GM23338 (cell line): ENCODE measurements at regions not wholly inside any gene's neighbourhood (a gene's known extent, or its start where the extent isn't known, plus 50 kb on each side); places are given as distances from the start of the nearest gene placed in this dataset.

ENCODE experiments used
- ATAC-seq: fragments of 200-7000 bp; cut with Tn5 transposase; 3 replicates; pipeline ENCODE4 v1.9.1; 2020
- DNase-seq: peaks from one replicate; pipeline ENCODE4 v3.0.0-alpha.2; 2015; ENCODE audit warnings: low spot score
- H2AFZ ChIP-seq: fragments of 200-600 bp; sonication (generic); 2 replicates; pipeline ENCODE4 v1.8.0; 2016; ENCODE audit warnings: antibody characterized with exemption, mild to moderate bottlenecking, moderate library complexity
- H3F3A ChIP-seq: fragments of 200-600 bp; sonication (generic); replicated peaks from 2 replicates; pipeline ENCODE4 v1.8.0; 2017; ENCODE audit warnings: antibody characterized with exemption, mixed run types, low read depth
- H3K27ac ChIP-seq: fragments of 200-600 bp; sonication (generic); 2 replicates; pipeline ENCODE4 v1.6.1; 2016; ENCODE audit warnings: low read depth
- H3K27me3 ChIP-seq: fragments of 200-600 bp; sonication (generic); 2 replicates; pipeline ENCODE4 v1.8.0; 2016; ENCODE audit warnings: mild to moderate bottlenecking, mixed run types, moderate library complexity; ENCODE audit not compliant: insufficient read depth
- H3K36me3 ChIP-seq: fragments of 200-600 bp; sonication (generic); 2 replicates; pipeline ENCODE4 v1.8.0; 2016; ENCODE audit warnings: mild to moderate bottlenecking; ENCODE audit not compliant: insufficient read depth
- H3K4me1 ChIP-seq: fragments of 200-600 bp; sonication (generic); 2 replicates; pipeline ENCODE4 v1.8.0; 2016; ENCODE audit warnings: mild to moderate bottlenecking, moderate library complexity; ENCODE audit not compliant: insufficient read depth
- H3K4me2 ChIP-seq: fragments of 200-600 bp; sonication (generic); 2 replicates; pipeline ENCODE4 v1.7.1; 2017; ENCODE audit warnings: mixed run types
- H3K4me3 ChIP-seq: fragments of 200-600 bp; sonication (generic); 2 replicates; pipeline ENCODE4 v1.6.1; 2016; ENCODE audit warnings: mixed run types
- H3K79me2 ChIP-seq: fragments of 200-600 bp; sonication (generic); replicated peaks from 2 replicates; pipeline ENCODE4 v1.8.0; 2017; ENCODE audit warnings: mild to moderate bottlenecking; ENCODE audit not compliant: insufficient read depth
- H3K9me2 ChIP-seq: fragments of 200-600 bp; sonication (generic); 2 replicates; pipeline ENCODE4 v1.8.0; 2017; ENCODE audit not compliant: insufficient read depth
- H4K20me1 ChIP-seq: fragments of 200-600 bp; sonication (generic); replicated peaks from 2 replicates; pipeline ENCODE4 v1.8.0; 2017; ENCODE audit warnings: mild to moderate bottlenecking; ENCODE audit not compliant: insufficient read depth
- H3K27ac Mint-ChIP-seq: 2 replicates; pipeline ENCODE4 v1.8.0; 2020; ENCODE audit warnings: inconsistent platforms, mild to moderate bottlenecking, moderate library complexity, mixed read lengths
- H3K27me3 Mint-ChIP-seq: 3 replicates; pipeline ENCODE4 v1.8.0; 2022; ENCODE audit warnings: low read depth, mild to moderate bottlenecking, moderate library complexity, mixed read lengths, inconsistent platforms; ENCODE audit not compliant: insufficient read depth, poor library complexity
- H3K36me3 Mint-ChIP-seq: 3 replicates; pipeline ENCODE4 v1.8.0; 2021; ENCODE audit warnings: low read depth, mild to moderate bottlenecking, inconsistent platforms, moderate library complexity, mixed read lengths
- H3K4me1 Mint-ChIP-seq: 3 replicates; pipeline ENCODE4 v1.8.0; 2020; ENCODE audit warnings: mild to moderate bottlenecking, inconsistent platforms, mixed read lengths
- H3K4me3 Mint-ChIP-seq: 3 replicates; pipeline ENCODE4 v1.8.0; 2021; ENCODE audit warnings: moderate library complexity, mild to moderate bottlenecking, inconsistent platforms, mixed read lengths
- H3K9me3 Mint-ChIP-seq: 3 replicates; pipeline ENCODE4 v1.8.0; 2020; ENCODE audit warnings: moderate library complexity, mild to moderate bottlenecking, inconsistent platforms, mixed read lengths
- CREB1 ChIP-seq: fragments of 250-450 bp; sonication (Bioruptor Pico); IDR thresholded peaks from 2 replicates; pipeline ENCODE4 v1.5.0; 2020; ENCODE audit warnings: low read depth, mild to moderate bottlenecking, moderate library complexity
- POLR2AphosphoS5 ChIP-seq: IDR thresholded peaks from 2 replicates; pipeline ENCODE4 v1.6.1; 2016; ENCODE audit warnings: antibody characterized with exemption, low read depth
- ZNF462 ChIP-seq: fragments of 250-450 bp; sonication (Bioruptor Pico); IDR thresholded peaks from 2 replicates; pipeline ENCODE4 v1.5.0; 2020; ENCODE audit warnings: mild to moderate bottlenecking, moderate library complexity
- TF ChIP-seq, protein P1 (sequence below): IDR thresholded peaks from 2 replicates; pipeline ENCODE4 v1.6.1; 2016; ENCODE audit warnings: antibody characterized with exemption

- H3K27me3 ChIP-seq: no peaks in the 10 kb centered on the region
- no peak for DNase-seq
Measured at GRCh38 chr21:35147439-35147838, 98.3 kb upstream of the RUNX1 start.

More at GRCh38 chr21:35147439-35147838, 98.3 kb upstream of the RUNX1 start:
- Mint-ChIP-seq H3K27me3 (peaks cover 1% of the 10 kb centered on the region), H3K4me3 (no peak overlapping the region), H3K27ac (no peak overlapping the region), H3K9me3 (no peaks in the 10 kb centered on the region), H3K36me3 (no peaks in the 10 kb centered on the region), H3K4me1 (no peaks in the 10 kb centered on the region)
- TF ChIP-seq ZNF462 (CRISPR knock-in tag): no peak
- TF ChIP-seq, protein P1, sequence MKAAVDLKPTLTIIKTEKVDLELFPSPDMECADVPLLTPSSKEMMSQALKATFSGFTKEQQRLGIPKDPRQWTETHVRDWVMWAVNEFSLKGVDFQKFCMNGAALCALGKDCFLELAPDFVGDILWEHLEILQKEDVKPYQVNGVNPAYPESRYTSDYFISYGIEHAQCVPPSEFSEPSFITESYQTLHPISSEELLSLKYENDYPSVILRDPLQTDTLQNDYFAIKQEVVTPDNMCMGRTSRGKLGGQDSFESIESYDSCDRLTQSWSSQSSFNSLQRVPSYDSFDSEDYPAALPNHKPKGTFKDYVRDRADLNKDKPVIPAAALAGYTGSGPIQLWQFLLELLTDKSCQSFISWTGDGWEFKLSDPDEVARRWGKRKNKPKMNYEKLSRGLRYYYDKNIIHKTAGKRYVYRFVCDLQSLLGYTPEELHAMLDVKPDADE: no peak
- TF ChIP-seq POLR2AphosphoS5: no peak
- TF ChIP-seq CREB1 (CRISPR knock-in tag): no peak
- no peaks in the 10 kb centered on the region for H3K79me2 ChIP-seq
- H3K27ac ChIP-seq: no peak overlapping the region
- H4K20me1 ChIP-seq: no peaks in the 10 kb centered on the region
- no peak overlapping the region for H3K4me2 ChIP-seq
- no peak overlapping the region for H2AFZ ChIP-seq
- H3K9me2 ChIP-seq: 0 out of 2 replicates have a peak, but pooled peaks cover 4% of the 10 kb centered on the region
- no peaks in the 10 kb centered on the region for H3K36me3 ChIP-seq
- H3K4me1 ChIP-seq: no peaks in the 10 kb centered on the region
- H3F3A ChIP-seq: no peaks in the 10 kb centered on the region
- H3K4me3 ChIP-seq: no peak overlapping the region
- no peak for ATAC-seq
